Hippocampal formation (tissue), 2 donors: ENCODE measurements at regions not wholly inside any gene's neighbourhood (a gene's known extent, or its start where the extent isn't known, plus 50 kb on each side); places are given as distances from the start of the nearest gene placed in this dataset.
"Not testable (repeated sequence)": the region's sequence is repeated elsewhere in the genome, so short reads cannot be mapped to it uniquely, and the experiment has no call there.

ENCODE experiments used
- DNase-seq, 2 donors: peaks; one replicate each; lab custom pipeline; 2025; lab: John Stamatoyannopoulos, UW

GRCh38 chr1:72412286-72412685 lies 129.9 kb upstream of the NEGR1 start:
- no peak for DNase-seq

- no peak for DNase-seq
These were observed 117.5 kb upstream of the NEGR1 start for GRCh38 chr1:72399807-72400206.

GRCh38 chr1:72397786-72398185 lies 115.4 kb upstream of the NEGR1 start:
- DNase-seq, result no peak

- DNase-seq, result no peak
These were observed 112.1 kb upstream of the NEGR1 start for GRCh38 chr1:72394457-72394856.

GRCh38 chr1:72379072-72379471 lies 96.7 kb upstream of the NEGR1 start:
- no peak for DNase-seq

- DNase-seq, result no peak
These were observed 92.9 kb upstream of the NEGR1 start for GRCh38 chr1:72375226-72375625.

- DNase-seq, result no peak
These were observed 89.1 kb upstream of the NEGR1 start for GRCh38 chr1:72371259-72372035.

GRCh38 chr1:72370836-72371235 lies 88.5 kb upstream of the NEGR1 start:
- not testable (repeated sequence) for DNase-seq

GRCh38 chr1:72369069-72369757 lies 86.9 kb upstream of the NEGR1 start:
- no peak for DNase-seq

- DNase-seq, result no peak
These were observed 84.1 kb upstream of the NEGR1 start for GRCh38 chr1:72366466-72366865.

GRCh38 chr1:72365693-72366092 lies 83.4 kb upstream of the NEGR1 start:
- DNase-seq, result no peak

- no peak for DNase-seq
These were observed 80.2 kb upstream of the NEGR1 start for GRCh38 chr1:72362538-72362937.

GRCh38 chr1:72357411-72357810 lies 75.1 kb upstream of the NEGR1 start:
- no peak for DNase-seq

GRCh38 chr1:72355899-72356298 lies 73.6 kb upstream of the NEGR1 start:
- no peak for DNase-seq

- no peak for DNase-seq
These were observed 59.3 kb upstream of the NEGR1 start for GRCh38 chr1:72341661-72342060.

- no peak for DNase-seq
These were observed 54.4 kb upstream of the NEGR1 start for GRCh38 chr1:72336776-72337175.
